ENCODE measurements at regions not wholly inside any gene's neighbourhood (a gene's known extent, or its start where the extent isn't known, plus 50 kb on each side); places are given as distances from the start of the nearest gene placed in this dataset.

- no peak overlapping the region for H3K9ac ChIP-seq (ENCODE audit: insufficient read length, low read depth)
- no peaks in the 10 kb centered on the region for H3K9me3 ChIP-seq (ENCODE audit: insufficient read depth, low read length)
- no peak for TF ChIP-seq YY1 (IDR thresholded peaks at IDR 0.05; ENCODE audit: insufficient read depth, insufficient read length)
- TF ChIP-seq SUZ12 (IDR thresholded peaks at IDR 0.05; ENCODE audit: extremely low read depth, insufficient read depth, insufficient read length) = no peak
- no peak for TF ChIP-seq ZNF274 (IDR thresholded peaks at IDR 0.05; ENCODE audit: low read depth, low read length)
- no peak for DNase-seq (ENCODE audit: low read depth, low spot score)
- no peaks in the 10 kb centered on the region for H3K4me1 ChIP-seq (ENCODE audit: insufficient read depth, insufficient read length)
- H3K36me3 ChIP-seq (ENCODE audit: insufficient read depth, insufficient read length, low read length) = no peaks in the 10 kb centered on the region
- no peak overlapping the region for H3K4me3 ChIP-seq (ENCODE audit: insufficient read length, low read depth)
- no peaks in the 10 kb centered on the region for H3K27me3 ChIP-seq (ENCODE audit: insufficient read depth, insufficient read length)
These were observed 82.2 kb downstream of the DAD1 start for GRCh38 chr14:22506778-22507351.

DNA sequence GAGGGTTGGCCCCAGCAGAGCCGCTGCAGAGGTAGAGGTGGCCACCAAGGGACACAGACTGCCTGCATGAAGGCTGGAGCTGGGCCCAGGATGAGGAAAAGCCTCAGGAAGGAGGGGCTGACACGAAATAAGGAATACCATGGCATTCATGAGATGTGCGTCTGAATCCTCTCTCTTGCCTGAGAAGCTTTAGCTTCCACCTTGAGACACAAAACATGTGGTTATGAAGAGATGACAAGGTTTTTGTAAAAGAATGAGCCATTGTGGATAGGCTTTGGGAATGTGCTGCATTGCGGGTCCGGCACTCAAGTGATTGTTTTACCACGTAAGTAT, 82.7 kb downstream of the DAD1 start:
- Histone ChIP-seq H3K36me3 (ENCODE audit: insufficient read depth, insufficient read length, low read length) (no peaks in the 10 kb centered on the region), H3K9ac (ENCODE audit: insufficient read length, low read depth) (no peak overlapping the region), H3K4me1 (ENCODE audit: insufficient read depth, insufficient read length) (no peaks in the 10 kb centered on the region), H3K4me3 (ENCODE audit: insufficient read length, low read depth) (no peak overlapping the region), H3K9me3 (ENCODE audit: insufficient read depth, low read length) (no peaks in the 10 kb centered on the region), H3K27me3 (ENCODE audit: insufficient read depth, insufficient read length) (no peaks in the 10 kb centered on the region)
- no peak for TF ChIP-seq YY1 (IDR thresholded peaks at IDR 0.05; ENCODE audit: insufficient read depth, insufficient read length)
- no peak for TF ChIP-seq ZNF274 (IDR thresholded peaks at IDR 0.05; ENCODE audit: low read depth, low read length)
- TF ChIP-seq SUZ12 (IDR thresholded peaks at IDR 0.05; ENCODE audit: extremely low read depth, insufficient read depth, insufficient read length) = no peak
- no peak for DNase-seq (ENCODE audit: low read depth, low spot score)

- no peaks in the 10 kb centered on the region for H3K36me3 ChIP-seq (ENCODE audit: insufficient read depth, insufficient read length, low read length)
- H3K4me3 ChIP-seq (ENCODE audit: insufficient read length, low read depth) = no peak overlapping the region
- no peak for TF ChIP-seq YY1 (IDR thresholded peaks at IDR 0.05; ENCODE audit: insufficient read depth, insufficient read length)
- TF ChIP-seq SUZ12 (IDR thresholded peaks at IDR 0.05; ENCODE audit: extremely low read depth, insufficient read depth, insufficient read length) = no peak
- TF ChIP-seq ZNF274 (IDR thresholded peaks at IDR 0.05; ENCODE audit: low read depth, low read length) = no peak
- H3K4me1 ChIP-seq (ENCODE audit: insufficient read depth, insufficient read length) = no peaks in the 10 kb centered on the region
- no peak for DNase-seq (ENCODE audit: low read depth, low spot score)
- no peak overlapping the region for H3K9ac ChIP-seq (ENCODE audit: insufficient read length, low read depth)
- no peaks in the 10 kb centered on the region for H3K27me3 ChIP-seq (ENCODE audit: insufficient read depth, insufficient read length)
- H3K9me3 ChIP-seq (ENCODE audit: insufficient read depth, low read length) = no peaks in the 10 kb centered on the region
These were observed 83.2 kb downstream of the DAD1 start for GRCh38 chr14:22505697-22506377.

DNA sequence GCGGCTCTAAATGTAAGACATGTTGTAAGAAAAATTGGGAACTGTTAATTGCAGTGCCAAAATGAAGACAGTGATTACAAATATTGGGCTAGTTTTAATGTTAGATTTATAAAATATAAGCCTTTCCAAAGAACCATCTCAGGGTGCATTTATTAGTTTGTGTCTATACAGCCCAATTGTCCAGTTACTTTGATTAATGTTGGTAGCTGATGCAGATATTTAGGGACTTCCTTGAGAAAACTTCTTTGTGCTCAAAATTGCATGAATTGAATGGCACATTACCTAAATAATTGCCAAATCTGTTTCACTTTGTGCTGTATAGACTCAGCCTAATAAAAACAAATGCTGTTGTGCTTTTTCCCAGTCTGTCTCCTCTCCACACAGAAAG, 83.7 kb downstream of the DAD1 start:
- Histone ChIP-seq H3K9me3 (ENCODE audit: insufficient read depth, low read length) (no peaks in the 10 kb centered on the region), H3K36me3 (ENCODE audit: insufficient read depth, insufficient read length, low read length) (no peaks in the 10 kb centered on the region), H3K4me3 (ENCODE audit: insufficient read length, low read depth) (no peak overlapping the region), H3K27me3 (ENCODE audit: insufficient read depth, insufficient read length) (no peaks in the 10 kb centered on the region), H3K9ac (ENCODE audit: insufficient read length, low read depth) (no peak overlapping the region), H3K4me1 (ENCODE audit: insufficient read depth, insufficient read length) (no peaks in the 10 kb centered on the region)
- no peak for DNase-seq (ENCODE audit: low read depth, low spot score)
- TF ChIP-seq YY1 (IDR thresholded peaks at IDR 0.05; ENCODE audit: insufficient read depth, insufficient read length) (no peak), ZNF274 (IDR thresholded peaks at IDR 0.05; ENCODE audit: low read depth, low read length) (no peak), SUZ12 (IDR thresholded peaks at IDR 0.05; ENCODE audit: extremely low read depth, insufficient read depth, insufficient read length) (no peak)

- no peak for DNase-seq (ENCODE audit: low read depth, low spot score)
- no peak overlapping the region for H3K9ac ChIP-seq (ENCODE audit: insufficient read length, low read depth)
- H3K36me3 ChIP-seq (ENCODE audit: insufficient read depth, insufficient read length, low read length) = no peaks in the 10 kb centered on the region
- TF ChIP-seq SUZ12 (IDR thresholded peaks at IDR 0.05; ENCODE audit: extremely low read depth, insufficient read depth, insufficient read length) = no peak
- TF ChIP-seq ZNF274 (IDR thresholded peaks at IDR 0.05; ENCODE audit: low read depth, low read length) = no peak
- TF ChIP-seq YY1 (IDR thresholded peaks at IDR 0.05; ENCODE audit: insufficient read depth, insufficient read length) = no peak
- no peaks in the 10 kb centered on the region for H3K9me3 ChIP-seq (ENCODE audit: insufficient read depth, low read length)
- H3K27me3 ChIP-seq (ENCODE audit: insufficient read depth, insufficient read length) = no peaks in the 10 kb centered on the region
- no peak overlapping the region for H3K4me3 ChIP-seq (ENCODE audit: insufficient read length, low read depth)
- no peaks in the 10 kb centered on the region for H3K4me1 ChIP-seq (ENCODE audit: insufficient read depth, insufficient read length)
These were observed 86.5 kb downstream of the DAD1 start for GRCh38 chr14:22502551-22502950.

- no peaks in the 10 kb centered on the region for H3K4me1 ChIP-seq (ENCODE audit: insufficient read depth, insufficient read length)
These were observed 87.0 kb downstream of the DAD1 start for GRCh38 chr14:22502007-22502406.

DNA sequence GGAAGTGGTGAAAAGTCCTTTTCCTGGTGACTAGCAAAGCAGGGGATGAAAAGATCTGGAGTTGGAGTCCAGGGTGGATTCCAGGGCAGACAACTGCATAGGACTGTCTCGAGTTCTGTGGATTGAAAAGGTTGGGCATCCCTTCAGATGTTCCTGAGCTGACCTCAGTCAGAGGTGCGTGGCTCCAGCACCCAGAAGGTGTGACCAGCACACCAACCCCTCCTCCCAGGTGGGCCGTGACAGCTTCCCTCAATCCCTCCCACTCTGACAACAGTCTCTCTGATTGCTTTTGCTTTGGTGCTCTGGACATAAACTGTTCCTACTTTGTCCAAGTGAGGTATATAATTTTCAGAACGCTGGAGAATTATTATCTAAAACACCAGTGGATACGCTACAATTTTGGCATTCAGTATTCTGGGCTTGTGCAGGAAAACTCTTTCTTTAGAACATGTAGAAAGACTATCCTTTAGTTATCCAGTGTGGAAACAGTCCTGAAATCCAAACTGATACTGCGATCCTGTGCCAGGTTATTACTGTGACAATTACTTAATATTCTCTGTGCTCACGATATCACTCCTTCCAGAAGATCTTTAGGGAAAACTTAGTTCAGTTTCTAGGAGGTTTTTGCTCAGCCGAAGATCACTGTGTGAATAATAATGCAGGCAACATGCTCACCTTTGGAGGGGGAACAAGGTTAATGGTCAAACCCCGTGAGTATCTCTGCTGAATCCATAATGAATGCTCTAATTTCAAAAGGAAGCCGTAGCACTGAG, 87.9 kb downstream of the DAD1 start:
- no peak overlapping the region for H3K9ac ChIP-seq (ENCODE audit: insufficient read length, low read depth)
- TF ChIP-seq ZNF274 (IDR thresholded peaks at IDR 0.05; ENCODE audit: low read depth, low read length) = no peak
- TF ChIP-seq SUZ12 (IDR thresholded peaks at IDR 0.05; ENCODE audit: extremely low read depth, insufficient read depth, insufficient read length) = no peak
- TF ChIP-seq YY1 (IDR thresholded peaks at IDR 0.05; ENCODE audit: insufficient read depth, insufficient read length) = no peak
- H3K4me1 ChIP-seq (ENCODE audit: insufficient read depth, insufficient read length) = no peaks in the 10 kb centered on the region
- no peaks in the 10 kb centered on the region for H3K36me3 ChIP-seq (ENCODE audit: insufficient read depth, insufficient read length, low read length)
- no peaks in the 10 kb centered on the region for H3K9me3 ChIP-seq (ENCODE audit: insufficient read depth, low read length)
- no peaks in the 10 kb centered on the region for H3K27me3 ChIP-seq (ENCODE audit: insufficient read depth, insufficient read length)
- DNase-seq (ENCODE audit: low read depth, low spot score) = no peak
- no peak overlapping the region for H3K4me3 ChIP-seq (ENCODE audit: insufficient read length, low read depth)

More at GRCh38 chr14:22502007-22502406, 87.0 kb downstream of the DAD1 start:
- Histone ChIP-seq H3K36me3 (ENCODE audit: insufficient read depth, insufficient read length, low read length) (no peaks in the 10 kb centered on the region), H3K9me3 (ENCODE audit: insufficient read depth, low read length) (no peaks in the 10 kb centered on the region), H3K27me3 (ENCODE audit: insufficient read depth, insufficient read length) (no peaks in the 10 kb centered on the region), H3K9ac (ENCODE audit: insufficient read length, low read depth) (no peak overlapping the region), H3K4me3 (ENCODE audit: insufficient read length, low read depth) (no peak overlapping the region)
- DNase-seq (ENCODE audit: low read depth, low spot score) = no peak
- no peak for TF ChIP-seq YY1 (IDR thresholded peaks at IDR 0.05; ENCODE audit: insufficient read depth, insufficient read length)

All from NT2/D1 (cell line).